Epithelial cell of proximal tubule (primary cell): ENCODE measurements at regions not wholly inside any gene's neighbourhood (a gene's known extent, or its start where the extent isn't known, plus 50 kb on each side); places are given as distances from the start of the nearest gene placed in this dataset.
"Not testable (repeated sequence)": the region's sequence is repeated elsewhere in the genome, so short reads cannot be mapped to it uniquely, and the experiment has no call there.

Source experiments
- DNase-seq: peaks from one replicate; pipeline ENCODE4 v3.0.0-alpha.2; 2011; ENCODE audit warnings: low read depth
- H3K4me3 ChIP-seq: 2 replicates; pipeline ENCODE4 v1.5.1; 2011; ENCODE audit warnings: low read depth, mild to moderate bottlenecking, low read length
- CTCF ChIP-seq: conservative IDR thresholded peaks from 2 replicates; pipeline ENCODE4 v1.5.1; 2012; ENCODE audit warnings: low read depth, mild to moderate bottlenecking, low read length

GRCh38 chr2:154507186-154507585, 191.3 kb upstream of the KCNJ3 start:
- DNase-seq = no peak
- H3K4me3 ChIP-seq = no peak overlapping the region
- TF ChIP-seq CTCF = peak; percentile 38

GRCh38 chr2:154518872-154519271, 179.6 kb upstream of the KCNJ3 start:
- no peak for DNase-seq
- H3K4me3 ChIP-seq = no peak overlapping the region
- no peak for TF ChIP-seq CTCF

GRCh38 chr2:154520951-154521350, 177.5 kb upstream of the KCNJ3 start:
- not testable (repeated sequence) for H3K4me3 ChIP-seq, DNase-seq

- TF ChIP-seq CTCF = no peak
- H3K4me3 ChIP-seq = no peak overlapping the region
- no peak for DNase-seq
Measured at GRCh38 chr2:154526234-154526633, 172.3 kb upstream of the KCNJ3 start.

- no peak overlapping the region for H3K4me3 ChIP-seq
- no peak for DNase-seq
- TF ChIP-seq CTCF = no peak
Measured at GRCh38 chr2:154527962-154528361, 170.5 kb upstream of the KCNJ3 start.

- H3K4me3 ChIP-seq = no peak overlapping the region
- TF ChIP-seq CTCF = no peak
- no peak for DNase-seq
Measured at GRCh38 chr2:154532004-154532403, 166.5 kb upstream of the KCNJ3 start.

- no peak for TF ChIP-seq CTCF
- H3K4me3 ChIP-seq = no peak overlapping the region
- DNase-seq = no peak
Measured at GRCh38 chr2:154532763-154533162, 165.7 kb upstream of the KCNJ3 start.

- H3K4me3 ChIP-seq = no peak overlapping the region
- no peak for TF ChIP-seq CTCF
- DNase-seq = no peak
Measured at GRCh38 chr2:154533300-154533940, 165.1 kb upstream of the KCNJ3 start.
